ENCODE measurements at regions not wholly inside any gene's neighbourhood (a gene's known extent, or its start where the extent isn't known, plus 50 kb on each side); places are given as distances from the start of the nearest gene placed in this dataset.
A peak's percentile ranks its signal among the peaks of the same experiment; 100 is the strongest.
"Not testable (repeated sequence)": the region's sequence is repeated elsewhere in the genome, so short reads cannot be mapped to it uniquely, and the experiment has no call there.

DNA sequence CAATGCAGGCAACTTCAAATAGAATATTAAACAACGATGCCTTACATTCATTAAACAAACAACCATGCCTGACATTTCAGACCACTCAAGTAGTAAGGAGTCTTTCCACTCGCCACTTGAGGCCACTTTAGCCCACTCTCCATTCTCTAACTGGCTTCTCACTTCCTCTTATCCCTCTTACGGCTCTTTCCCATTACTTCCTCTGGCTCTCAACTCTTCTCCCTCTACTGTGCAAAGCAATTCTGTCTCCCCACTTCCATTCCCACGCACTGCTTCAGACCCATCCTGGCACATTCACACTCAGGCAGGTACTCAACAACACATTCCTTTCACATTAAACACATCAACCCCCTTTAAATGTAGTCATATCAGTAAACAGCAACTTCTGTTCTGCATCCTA is 229.8 kb upstream of the IPO5 start:
- no peak for DNase-seq (ENCODE audit: low read depth)

GRCh38 chr13:97724450-97724849 is 229.0 kb upstream of the IPO5 start:
- no peak for DNase-seq (ENCODE audit: low read depth)

- DNase-seq (ENCODE audit: low read depth) = no peak
Observed at GRCh38 chr13:97726664-97727280, 226.7 kb upstream of the IPO5 start.

DNA sequence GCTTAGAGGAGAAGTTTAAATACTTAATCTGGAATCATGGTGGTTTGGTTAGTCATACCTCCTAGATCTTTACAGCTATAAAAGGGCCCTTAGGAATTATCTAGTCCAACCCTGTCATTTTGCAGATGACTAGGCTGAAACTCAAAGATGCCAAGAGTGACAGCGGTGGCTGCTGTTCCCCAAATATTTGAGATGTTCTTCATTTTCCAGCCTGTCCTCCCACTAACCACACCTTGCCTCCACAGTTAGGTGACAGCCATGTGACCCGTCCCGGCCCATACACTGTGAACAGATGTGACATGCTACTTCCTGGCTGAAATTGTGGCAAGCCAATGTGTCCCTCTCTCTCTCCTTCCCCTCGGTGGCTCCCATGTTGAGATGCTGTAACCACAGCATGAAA is 225.5 kb upstream of the IPO5 start:
- no peak for DNase-seq (ENCODE audit: low read depth)

DNA sequence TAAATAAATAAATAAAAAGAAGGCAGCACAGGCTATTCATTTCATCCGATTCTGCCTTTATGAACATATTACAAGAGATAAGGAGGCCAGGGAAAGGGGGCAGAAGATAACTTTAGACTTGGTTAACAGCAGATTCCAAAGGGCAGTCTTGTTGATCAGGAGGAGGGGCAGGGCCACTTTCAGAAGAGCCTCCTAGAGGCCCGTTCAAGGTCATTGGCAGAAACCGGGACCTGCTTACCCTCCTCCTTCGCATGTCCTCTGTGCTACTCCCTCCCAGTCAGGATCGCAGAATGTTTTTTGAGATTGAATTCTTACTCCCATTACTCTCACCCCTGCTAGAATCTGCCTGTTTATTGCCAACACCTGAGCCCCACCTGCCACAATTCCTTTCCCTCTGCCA is 217.0 kb upstream of the IPO5 start:
- DNase-seq (ENCODE audit: low read depth) = no peak

GRCh38 chr13:97742084-97742483 is 211.4 kb upstream of the IPO5 start:
- DNase-seq (ENCODE audit: low read depth) = no peak

- DNase-seq (ENCODE audit: low read depth) = no peak
Observed at GRCh38 chr13:97743938-97744337, 209.5 kb upstream of the IPO5 start.

DNA sequence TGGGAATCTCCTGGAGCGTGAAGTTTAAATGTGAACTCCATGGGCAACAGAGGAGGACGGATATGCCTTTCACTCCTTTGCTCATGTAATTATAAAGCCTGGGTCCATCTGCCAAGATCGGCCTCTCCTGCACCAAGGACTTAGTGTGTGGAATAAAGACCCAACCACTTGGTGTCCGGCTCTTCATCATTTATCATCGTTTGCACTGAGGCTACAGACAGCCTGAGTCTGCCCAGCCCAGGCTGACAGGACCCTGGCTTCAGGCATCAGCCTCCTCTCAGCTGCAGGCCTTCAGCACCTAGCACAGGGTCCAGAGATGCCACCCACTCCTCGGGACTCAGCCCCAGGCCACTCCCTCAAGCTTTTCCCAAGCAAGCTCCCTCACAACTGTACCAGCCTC is 206.8 kb upstream of the IPO5 start:
- no peak for DNase-seq (ENCODE audit: low read depth)

DNA sequence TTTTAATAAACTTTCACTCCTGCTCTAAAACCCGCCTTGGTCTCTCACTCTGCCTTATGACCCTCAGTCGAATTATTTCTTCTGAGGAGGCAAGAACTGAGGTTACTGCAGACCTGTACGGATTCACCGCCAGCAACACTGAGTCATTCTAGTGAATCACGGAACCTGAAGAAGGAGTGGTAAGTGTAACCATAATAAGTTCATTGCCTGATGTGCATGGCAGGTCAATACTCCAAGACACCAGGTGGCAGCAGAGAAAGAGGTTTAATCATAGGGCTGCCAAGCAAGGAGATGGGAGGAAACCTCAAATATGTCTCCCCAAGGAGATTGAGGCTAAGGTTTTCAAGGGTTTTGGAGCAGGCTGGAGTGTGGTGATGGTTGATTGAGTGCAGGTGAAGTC is 204.3 kb upstream of the IPO5 start:
- peak; percentile 66 for DNase-seq (ENCODE audit: low read depth)

- DNase-seq (ENCODE audit: low read depth) = no peak
Observed at GRCh38 chr13:97751477-97751876, 202.0 kb upstream of the IPO5 start.

- DNase-seq (ENCODE audit: low read depth) = no peak
Observed at GRCh38 chr13:97752961-97753668, 200.4 kb upstream of the IPO5 start.

DNA sequence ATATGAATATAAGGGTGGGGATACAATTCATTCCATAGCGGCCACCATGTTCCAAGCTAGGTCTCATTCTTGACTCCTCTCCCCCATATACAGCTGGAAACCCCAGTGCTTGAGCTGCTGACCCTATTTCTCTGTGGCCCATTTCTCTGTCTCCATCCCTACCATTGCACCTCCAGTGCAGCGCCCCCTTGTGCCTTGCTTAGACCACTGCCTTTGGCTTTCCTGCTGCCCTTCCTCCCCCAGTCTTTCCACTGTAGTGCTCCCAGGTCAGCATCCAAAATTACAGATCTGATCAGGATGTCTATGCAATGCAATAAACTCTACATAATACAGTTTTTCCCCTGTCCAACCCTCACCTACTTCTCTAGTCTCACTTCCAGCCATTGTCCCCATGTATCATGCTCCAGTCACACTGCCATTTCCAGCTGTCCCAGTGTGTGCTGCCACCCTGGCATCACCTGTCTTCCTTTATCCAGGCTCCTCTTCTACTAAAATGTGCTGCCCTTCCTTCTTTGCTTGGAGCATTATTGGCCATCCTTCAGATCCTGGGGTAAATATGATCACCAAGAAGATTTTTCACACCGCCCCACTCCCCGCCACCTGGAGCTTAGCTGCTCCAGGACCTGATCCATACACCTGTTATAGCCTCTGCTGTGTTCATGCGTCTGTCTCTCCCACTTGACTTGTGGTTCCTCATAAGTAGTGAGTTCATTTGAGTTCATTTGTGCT is 199.4 kb upstream of the IPO5 start:
- no peak for DNase-seq (ENCODE audit: low read depth)

- DNase-seq (ENCODE audit: low read depth) = no peak
Observed at GRCh38 chr13:97757807-97758206, 195.7 kb upstream of the IPO5 start.

- DNase-seq (ENCODE audit: low read depth) = no peak
Observed at GRCh38 chr13:97758317-97758716, 195.2 kb upstream of the IPO5 start.

GRCh38 chr13:97761796-97762540 is 191.5 kb upstream of the IPO5 start:
- DNase-seq (ENCODE audit: low read depth) = no peak

GRCh38 chr13:97766749-97767148 is 186.7 kb upstream of the IPO5 start:
- no peak for DNase-seq (ENCODE audit: low read depth)

DNA sequence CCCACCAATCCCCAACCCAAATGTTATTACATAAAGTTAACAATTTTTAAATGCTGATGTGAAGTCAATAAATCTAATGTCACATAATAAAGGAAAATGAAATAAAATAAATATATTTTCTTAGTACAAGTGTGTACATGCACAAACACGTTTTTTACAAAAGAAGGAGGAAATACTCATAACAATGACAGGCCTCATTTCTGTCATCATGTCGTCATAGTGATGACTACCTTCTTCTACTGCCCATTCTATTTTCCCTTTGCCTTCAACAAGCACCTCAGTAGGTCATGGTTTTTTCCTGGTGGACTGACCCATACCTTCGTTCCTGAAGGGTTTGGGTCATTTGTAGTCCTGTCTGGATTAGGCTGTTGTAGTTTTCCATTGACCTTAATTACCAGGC is 185.3 kb upstream of the IPO5 start:
- DNase-seq (ENCODE audit: low read depth) = no peak

DNA sequence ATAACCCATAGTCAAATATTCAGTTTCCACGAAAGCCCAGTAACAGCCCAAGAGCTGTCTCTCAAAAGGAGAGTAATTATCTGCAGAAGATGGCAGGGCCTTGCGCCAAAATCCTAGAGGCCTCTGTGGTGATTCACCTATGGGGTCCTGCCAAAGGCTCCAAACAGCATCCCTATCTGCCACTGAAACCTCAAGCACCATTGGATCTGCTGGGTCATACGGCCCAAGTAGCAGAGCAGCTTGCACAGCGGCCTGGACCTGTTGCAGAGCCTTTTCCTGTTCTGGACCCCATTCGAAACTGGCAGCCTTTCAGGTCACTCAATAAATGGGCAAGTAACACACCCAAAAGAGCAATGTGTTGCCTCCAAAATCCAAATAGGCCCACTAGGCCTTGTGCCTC is 183.2 kb upstream of the IPO5 start:
- not testable (repeated sequence) for DNase-seq (ENCODE audit: low read depth)

GRCh38 chr13:97772466-97772865 is 181.0 kb upstream of the IPO5 start:
- not testable (repeated sequence) for DNase-seq (ENCODE audit: low read depth)

DNA sequence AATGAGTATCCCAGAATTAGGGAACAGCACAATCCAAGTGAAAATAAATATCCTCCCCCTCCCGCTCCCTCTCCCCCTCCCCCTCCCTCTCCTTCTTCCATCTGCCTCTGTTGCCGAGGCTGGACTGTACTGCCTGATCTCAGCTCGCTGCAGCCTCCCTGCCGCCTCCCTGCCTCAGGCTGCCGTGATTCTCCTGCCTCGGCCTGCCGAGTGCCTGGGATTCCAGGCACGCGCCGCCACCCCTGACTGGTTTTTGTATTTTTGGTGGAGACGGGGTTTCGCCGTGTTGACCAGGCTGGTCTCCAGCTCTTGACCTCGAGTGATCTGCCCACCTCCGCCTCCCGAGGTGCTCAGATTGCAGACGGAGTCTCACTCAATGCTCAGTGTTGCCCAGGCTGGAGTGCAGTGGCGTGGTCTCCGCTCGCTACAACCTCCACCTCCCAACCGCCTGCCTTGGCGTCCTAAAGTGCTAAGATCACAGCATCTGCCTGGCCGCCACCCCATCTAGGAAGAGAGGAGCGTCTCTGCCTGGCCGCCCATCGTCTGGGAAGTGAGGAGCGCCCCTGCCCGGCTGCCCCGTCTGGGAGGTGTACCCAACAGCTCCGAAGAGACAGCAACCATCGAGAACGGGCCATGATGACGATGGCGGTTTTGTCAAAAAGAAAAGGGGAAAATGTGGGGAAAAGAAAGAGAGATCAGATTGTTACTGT is 178.9 kb upstream of the IPO5 start:
- DNase-seq (ENCODE audit: low read depth) = not testable (repeated sequence)

DNA sequence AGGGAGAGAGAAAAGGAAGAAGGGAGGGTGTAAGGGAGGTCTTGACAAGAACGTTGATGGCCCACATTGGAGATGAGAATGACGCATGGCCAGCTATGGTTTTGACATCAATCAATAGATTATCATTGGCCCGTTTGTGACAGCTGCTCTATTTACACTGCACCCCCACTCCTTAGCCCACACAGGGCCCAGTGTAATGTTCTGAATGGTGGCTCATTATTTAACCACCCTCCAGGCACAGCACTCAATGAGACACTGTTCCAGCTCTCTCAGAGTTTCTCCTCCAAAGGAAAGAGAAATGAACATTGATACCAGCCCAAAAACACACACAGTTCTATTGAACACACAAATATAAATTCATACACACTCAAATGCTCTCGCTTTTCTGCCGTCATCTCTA is 173.0 kb upstream of the IPO5 start:
- no peak for DNase-seq (ENCODE audit: low read depth)

GRCh38 chr13:97781891-97782305 is 171.6 kb upstream of the IPO5 start:
- DNase-seq (ENCODE audit: low read depth) = no peak

Data from M059J (cell line).